DOHH2 (cell line): ENCODE measurements at regions not wholly inside any gene's neighbourhood (a gene's known extent, or its start where the extent isn't known, plus 50 kb on each side); places are given as distances from the start of the nearest gene placed in this dataset.

Experiments
- H3F3A ChIP-seq: fragments of 200-600 bp; sonication (generic), shearing (Covaris generic); 2 replicates; pipeline ENCODE4 v1.6.0; 2016; ENCODE audit warnings: antibody characterized with exemption, mild to moderate bottlenecking; ENCODE audit not compliant: control insufficient read depth, insufficient read depth
- H3K27ac ChIP-seq: fragments of 200-600 bp; sonication (generic); 2 replicates; pipeline ENCODE4 v1.5.1; 2014; ENCODE audit warnings: low read depth, mild to moderate bottlenecking, low read length, moderate library complexity
- H3K27me3 ChIP-seq: fragments of 200-600 bp; sonication (generic); 2 replicates; pipeline ENCODE4 v1.6.1; 2014; ENCODE audit warnings: mild to moderate bottlenecking, low read length, mixed read lengths; ENCODE audit not compliant: control insufficient read depth
- H3K36me3 ChIP-seq: fragments of 200-600 bp; sonication (generic); 2 replicates; pipeline ENCODE4 v1.6.1; 2014; ENCODE audit warnings: mild to moderate bottlenecking, low read length, moderate library complexity, mixed read lengths; ENCODE audit not compliant: control insufficient read depth
- H3K4me1 ChIP-seq: fragments of 200-600 bp; sonication (generic); 2 replicates; pipeline ENCODE4 v1.6.1; 2014; ENCODE audit warnings: mild to moderate bottlenecking, low read length, mixed read lengths; ENCODE audit not compliant: control insufficient read depth
- H3K4me2 ChIP-seq: fragments of 200-600 bp; sonication (generic); 2 replicates; pipeline ENCODE4 v1.6.0; 2014; ENCODE audit warnings: mild to moderate bottlenecking, low read length, moderate library complexity
- H3K4me3 ChIP-seq: fragments of 200-600 bp; sonication (generic); 2 replicates; pipeline ENCODE4 v1.5.1; 2014; ENCODE audit warnings: mild to moderate bottlenecking, low read length, mixed read lengths
- H3K79me2 ChIP-seq: fragments of 200-600 bp; sonication (generic); 2 replicates; pipeline ENCODE4 v1.6.1; 2014; ENCODE audit warnings: mild to moderate bottlenecking, low read length, mixed read lengths; ENCODE audit not compliant: control insufficient read depth
- H3K9me2 ChIP-seq: fragments of 200-600 bp; sonication (generic); replicated peaks from 2 replicates; pipeline ENCODE4 v1.6.1; 2014; ENCODE audit warnings: mild to moderate bottlenecking, low read length, mixed read lengths; ENCODE audit not compliant: control insufficient read depth
- H3K9me3 ChIP-seq: fragments of 200-600 bp; sonication (generic); 2 replicates; pipeline ENCODE4 v1.6.1; 2014; ENCODE audit warnings: antibody characterized with exemption, low read length, mixed read lengths; ENCODE audit not compliant: control insufficient read depth, insufficient read depth
- H4K20me1 ChIP-seq: fragments of 200-600 bp; sonication (generic); 2 replicates; pipeline ENCODE4 v1.6.0; 2014; ENCODE audit warnings: low read depth, mild to moderate bottlenecking, antibody characterized with exemption, low read length, moderate library complexity; ENCODE audit not compliant: control insufficient read depth, insufficient read depth
- EZH2phosphoT487 ChIP-seq: fragments of 200-600 bp; sonication (generic); IDR thresholded peaks from 2 replicates; pipeline ENCODE4 v1.6.1; 2017; ENCODE audit warnings: borderline replicate concordance, mild to moderate bottlenecking, antibody characterized with exemption, low read length, moderate library complexity, mixed read lengths
- TF ChIP-seq, protein P1 (sequence below): fragments of 200-600 bp; sonication (generic); IDR thresholded peaks from one replicate; pipeline ENCODE4 v1.5.1; 2014; ENCODE audit warnings: antibody characterized with exemption, mild to moderate bottlenecking, low read depth, low read length; ENCODE audit not compliant: poor library complexity, severe bottlenecking

- Histone ChIP-seq H3K9me3 (no peaks in the 10 kb centered on the region), H3K4me3 (no peak overlapping the region), H4K20me1 (peaks cover 4% of the 10 kb centered on the region; the same call in 1 of the 2 replicates), H3K79me2 (peaks cover 91% of the 10 kb centered on the region), H3K36me3 (peaks cover 94% of the 10 kb centered on the region), H3K4me1 (peaks cover 28% of the 10 kb centered on the region), H3K9me2 (no peaks in the 10 kb centered on the region), H3F3A (peaks cover 2% of the 10 kb centered on the region), H3K4me2 (no peak overlapping the region), H3K27ac (no peak overlapping the region), H3K27me3 (no peaks in the 10 kb centered on the region)
- no peak for TF ChIP-seq EZH2phosphoT487
- TF ChIP-seq, protein P1, sequence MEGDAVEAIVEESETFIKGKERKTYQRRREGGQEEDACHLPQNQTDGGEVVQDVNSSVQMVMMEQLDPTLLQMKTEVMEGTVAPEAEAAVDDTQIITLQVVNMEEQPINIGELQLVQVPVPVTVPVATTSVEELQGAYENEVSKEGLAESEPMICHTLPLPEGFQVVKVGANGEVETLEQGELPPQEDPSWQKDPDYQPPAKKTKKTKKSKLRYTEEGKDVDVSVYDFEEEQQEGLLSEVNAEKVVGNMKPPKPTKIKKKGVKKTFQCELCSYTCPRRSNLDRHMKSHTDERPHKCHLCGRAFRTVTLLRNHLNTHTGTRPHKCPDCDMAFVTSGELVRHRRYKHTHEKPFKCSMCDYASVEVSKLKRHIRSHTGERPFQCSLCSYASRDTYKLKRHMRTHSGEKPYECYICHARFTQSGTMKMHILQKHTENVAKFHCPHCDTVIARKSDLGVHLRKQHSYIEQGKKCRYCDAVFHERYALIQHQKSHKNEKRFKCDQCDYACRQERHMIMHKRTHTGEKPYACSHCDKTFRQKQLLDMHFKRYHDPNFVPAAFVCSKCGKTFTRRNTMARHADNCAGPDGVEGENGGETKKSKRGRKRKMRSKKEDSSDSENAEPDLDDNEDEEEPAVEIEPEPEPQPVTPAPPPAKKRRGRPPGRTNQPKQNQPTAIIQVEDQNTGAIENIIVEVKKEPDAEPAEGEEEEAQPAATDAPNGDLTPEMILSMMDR = no peak
Measured at GRCh38 chr1:198902655-198903054, 263.8 kb downstream of the PTPRC start.

DNA sequence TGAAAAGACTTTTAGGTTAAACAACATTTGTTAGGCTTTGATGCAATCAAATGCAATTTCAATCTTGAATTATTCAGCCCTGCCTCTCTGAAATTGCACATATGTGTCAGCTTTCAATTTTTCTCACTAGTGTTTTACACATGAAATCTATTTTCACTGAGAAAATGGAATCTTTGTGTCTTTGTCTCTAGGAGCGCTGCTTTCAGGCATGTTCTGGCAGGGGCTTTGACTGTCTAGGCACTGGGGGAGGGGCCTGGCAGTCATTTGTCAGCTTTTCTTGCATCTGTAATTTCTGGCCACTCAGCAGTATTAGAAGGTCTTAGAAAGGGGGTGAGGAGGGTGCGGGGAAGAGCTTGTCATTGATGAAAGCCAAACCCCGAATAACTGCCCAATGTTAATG, 264.4 kb downstream of the PTPRC start:
- Histone ChIP-seq H3K9me3 (no peaks in the 10 kb centered on the region), H3K27ac (no peak overlapping the region), H3F3A (peaks cover 2% of the 10 kb centered on the region), H3K36me3 (peaks cover 92% of the 10 kb centered on the region), H3K4me2 (no peak overlapping the region), H3K27me3 (no peaks in the 10 kb centered on the region), H4K20me1 (peaks cover 4% of the 10 kb centered on the region; the same call in 1 of the 2 replicates), H3K4me1 (peaks cover 24% of the 10 kb centered on the region), H3K9me2 (no peaks in the 10 kb centered on the region), H3K79me2 (peaks cover 93% of the 10 kb centered on the region), H3K4me3 (no peak overlapping the region)
- TF ChIP-seq EZH2phosphoT487 = no peak
- TF ChIP-seq, protein P1 = no peak

GRCh38 chr1:198903621-198904020, 264.8 kb downstream of the PTPRC start:
- Histone ChIP-seq H3K27me3 (no peaks in the 10 kb centered on the region), H4K20me1 (peaks cover 4% of the 10 kb centered on the region; the same call in 1 of the 2 replicates), H3K27ac (no peak overlapping the region), H3K36me3 (peaks cover 92% of the 10 kb centered on the region), H3F3A (peaks cover 2% of the 10 kb centered on the region), H3K4me2 (no peak overlapping the region), H3K9me3 (no peaks in the 10 kb centered on the region), H3K79me2 (peaks cover 93% of the 10 kb centered on the region), H3K4me3 (no peak overlapping the region), H3K9me2 (no peaks in the 10 kb centered on the region), H3K4me1 (peaks cover 20% of the 10 kb centered on the region)
- TF ChIP-seq EZH2phosphoT487 = no peak
- TF ChIP-seq, protein P1 = no peak
